ENCODE measurements at regions not wholly inside any gene's neighbourhood (a gene's known extent, or its start where the extent isn't known, plus 50 kb on each side); places are given as distances from the start of the nearest gene placed in this dataset.
A peak's percentile ranks its signal among the peaks of the same experiment; 100 is the strongest.
"Not testable (repeated sequence)": the region's sequence is repeated elsewhere in the genome, so short reads cannot be mapped to it uniquely, and the experiment has no call there.

- no peak for DNase-seq
- ATAC-seq (ENCODE audit: low read depth), result no peak
- POLR2A ChIA-PET, result no interaction called here
- peaks cover 29% of the 10 kb centered on the region for H3K4me1 Mint-ChIP-seq
- H3K27ac Mint-ChIP-seq, result no peak overlapping the region
- H3K27me3 Mint-ChIP-seq, result peaks cover 62% of the 10 kb centered on the region
- H3K36me3 Mint-ChIP-seq, result no peaks in the 10 kb centered on the region
- peak overlapping the region; percentile 54 for H3K4me3 Mint-ChIP-seq
- peaks cover 5% of the 10 kb centered on the region for H3K9me3 Mint-ChIP-seq
Observed at GRCh38 chr14:56004323-56004722, 113.9 kb upstream of the PELI2 start.

GRCh38 chr14:56004786-56005185 is 113.4 kb upstream of the PELI2 start:
- POLR2A ChIA-PET, result no interaction called here
- Mint-ChIP-seq H3K36me3 (no peaks in the 10 kb centered on the region), H3K27ac (peak overlapping the region; percentile 63), H3K27me3 (peaks cover 63% of the 10 kb centered on the region), H3K4me1 (peaks cover 29% of the 10 kb centered on the region), H3K4me3 (peak overlapping the region; percentile 54), H3K9me3 (peaks cover 6% of the 10 kb centered on the region)
- peak; percentile 35 for DNase-seq
- ATAC-seq (ENCODE audit: low read depth), result peak; percentile 60

DNA sequence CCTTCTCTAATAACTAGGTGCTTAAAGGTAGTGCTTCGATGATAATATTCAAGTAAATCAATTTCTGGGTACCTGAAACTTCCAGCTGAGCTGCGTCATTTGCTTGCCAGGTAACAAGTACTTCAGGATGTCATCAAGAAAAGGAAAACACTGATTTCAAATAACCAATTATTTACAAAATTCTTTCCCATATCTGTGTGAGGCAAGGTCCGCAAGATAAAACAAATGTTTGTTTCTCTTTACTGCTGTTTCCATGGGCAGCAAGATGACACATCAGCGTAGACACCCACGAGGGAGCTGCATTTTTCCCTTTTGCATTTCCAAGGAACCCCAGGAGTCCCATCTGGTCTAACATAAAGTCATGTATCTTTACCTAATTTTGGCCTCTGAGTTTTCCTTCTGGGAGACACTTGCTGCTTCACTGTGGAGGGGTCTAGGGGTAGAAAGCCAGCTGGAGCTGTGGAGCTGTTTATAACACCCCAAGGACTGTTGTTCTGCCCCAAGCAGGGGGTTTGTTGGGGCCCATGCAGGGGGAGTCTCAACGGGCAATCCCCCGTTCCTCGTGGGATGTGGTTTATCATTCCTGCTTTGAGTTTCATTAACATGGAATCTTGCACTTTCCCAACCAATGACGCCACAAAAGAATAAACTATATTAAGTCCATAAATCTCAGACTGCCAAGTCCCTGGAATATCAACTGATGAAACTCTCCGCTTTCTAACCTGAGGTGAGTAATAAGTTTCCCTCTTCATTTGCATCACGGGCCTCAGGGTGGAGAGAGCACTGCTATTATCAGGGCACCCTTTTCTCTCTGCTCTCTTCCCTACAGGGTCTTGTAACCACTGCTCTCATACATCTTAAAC is 112.8 kb upstream of the PELI2 start:
- H3K36me3 Mint-ChIP-seq, result no peaks in the 10 kb centered on the region
- peak overlapping the region; percentile 63 for H3K27ac Mint-ChIP-seq
- ATAC-seq (ENCODE audit: low read depth) (no peak), DNase-seq (no peak)
- H3K4me1 Mint-ChIP-seq, result peaks cover 29% of the 10 kb centered on the region
- H3K4me3 Mint-ChIP-seq, result peak overlapping the region; percentile 54
- POLR2A ChIA-PET, result no interaction called here
- peaks cover 63% of the 10 kb centered on the region for H3K27me3 Mint-ChIP-seq
- peaks cover 6% of the 10 kb centered on the region for H3K9me3 Mint-ChIP-seq

GRCh38 chr14:56007491-56007890 is 110.7 kb upstream of the PELI2 start:
- ATAC-seq (ENCODE audit: low read depth); H3K9me3 Mint-ChIP-seq; POLR2A ChIA-PET; DNase-seq; H3K36me3 Mint-ChIP-seq; H3K4me3 Mint-ChIP-seq; H3K27ac Mint-ChIP-seq: not testable (repeated sequence)
- Mint-ChIP-seq H3K4me1 (peaks cover 28% of the 10 kb centered on the region), H3K27me3 (peaks cover 57% of the 10 kb centered on the region)

GRCh38 chr14:56008150-56008549 is 110.1 kb upstream of the PELI2 start:
- H3K4me1 Mint-ChIP-seq, result peaks cover 22% of the 10 kb centered on the region
- POLR2A ChIA-PET, result no interaction called here
- H3K4me3 Mint-ChIP-seq, result no peak overlapping the region
- ATAC-seq (ENCODE audit: low read depth), result no peak
- DNase-seq, result no peak
- H3K9me3 Mint-ChIP-seq, result peaks cover 3% of the 10 kb centered on the region
- H3K27me3 Mint-ChIP-seq, result peaks cover 57% of the 10 kb centered on the region
- no peak overlapping the region for H3K27ac Mint-ChIP-seq
- H3K36me3 Mint-ChIP-seq, result no peaks in the 10 kb centered on the region

- H3K9me3 Mint-ChIP-seq; POLR2A ChIA-PET; H3K36me3 Mint-ChIP-seq; H3K4me3 Mint-ChIP-seq; ATAC-seq (ENCODE audit: low read depth); DNase-seq; H3K27ac Mint-ChIP-seq: not testable (repeated sequence)
- peaks cover 18% of the 10 kb centered on the region for H3K4me1 Mint-ChIP-seq
- peaks cover 57% of the 10 kb centered on the region for H3K27me3 Mint-ChIP-seq
Observed at GRCh38 chr14:56008661-56009060, 109.5 kb upstream of the PELI2 start.

GRCh38 chr14:56023661-56024081 is 94.5 kb upstream of the PELI2 start:
- Mint-ChIP-seq H3K36me3 (no peaks in the 10 kb centered on the region), H3K27me3 (peaks cover 13% of the 10 kb centered on the region), H3K4me1 (no peaks in the 10 kb centered on the region), H3K27ac (no peak overlapping the region), H3K9me3 (no peaks in the 10 kb centered on the region), H3K4me3 (no peak overlapping the region)
- POLR2A ChIA-PET, result no interaction called here
- DNase-seq (no peak), ATAC-seq (ENCODE audit: low read depth) (no peak)

- H3K27me3 Mint-ChIP-seq, result peaks cover 20% of the 10 kb centered on the region
- H3K4me1 Mint-ChIP-seq, result no peaks in the 10 kb centered on the region
- POLR2A ChIA-PET, result no interaction called here
- no peak overlapping the region for H3K27ac Mint-ChIP-seq
- DNase-seq (no peak), ATAC-seq (ENCODE audit: low read depth) (no peak)
- H3K36me3 Mint-ChIP-seq, result no peaks in the 10 kb centered on the region
- H3K9me3 Mint-ChIP-seq, result no peaks in the 10 kb centered on the region
- no peak overlapping the region for H3K4me3 Mint-ChIP-seq
Observed at GRCh38 chr14:56025191-56025590, 93.0 kb upstream of the PELI2 start.

DNA sequence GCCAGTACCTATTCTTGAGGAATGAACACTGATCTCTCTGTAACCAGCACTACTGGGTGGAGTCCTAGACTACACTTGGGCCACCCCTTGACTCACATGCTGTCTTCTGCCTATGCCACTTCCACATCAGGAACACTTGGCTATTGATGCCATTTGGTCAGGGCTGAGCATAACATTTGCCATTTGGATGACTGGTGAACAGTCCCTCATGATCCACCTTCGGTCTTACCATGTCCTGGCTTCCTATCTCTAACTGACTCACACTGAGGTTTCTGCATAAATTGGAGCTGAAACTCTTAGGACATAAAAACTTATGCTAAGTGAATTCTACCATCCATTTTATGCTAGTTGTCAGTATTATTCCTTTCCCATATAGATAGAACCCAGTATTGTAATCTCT is 91.7 kb upstream of the PELI2 start:
- DNase-seq, result no peak
- no peaks in the 10 kb centered on the region for H3K9me3 Mint-ChIP-seq
- no peak overlapping the region for H3K27ac Mint-ChIP-seq
- ATAC-seq (ENCODE audit: low read depth), result no peak
- no peaks in the 10 kb centered on the region for H3K36me3 Mint-ChIP-seq
- H3K27me3 Mint-ChIP-seq, result peaks cover 26% of the 10 kb centered on the region
- POLR2A ChIA-PET, result no interaction called here
- no peak overlapping the region for H3K4me3 Mint-ChIP-seq
- no peaks in the 10 kb centered on the region for H3K4me1 Mint-ChIP-seq

DNA sequence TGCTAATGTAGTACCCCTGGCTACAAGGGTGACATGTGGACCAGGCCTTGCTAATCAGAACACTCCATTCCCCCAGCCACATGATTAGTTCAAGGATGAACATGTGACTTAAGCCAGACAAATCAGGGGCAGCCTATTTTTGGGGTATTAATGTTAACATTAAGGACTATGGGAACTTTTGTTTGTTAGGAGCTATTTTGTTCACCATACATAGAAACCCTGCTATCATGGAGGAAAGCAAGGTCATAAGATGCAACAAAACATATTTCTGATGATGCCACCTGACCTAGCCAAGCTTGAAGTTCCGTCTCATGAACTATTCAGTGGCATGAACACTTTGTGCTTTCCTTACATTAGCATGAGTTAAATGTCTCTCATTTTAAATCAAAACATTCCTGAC is 90.8 kb upstream of the PELI2 start:
- Mint-ChIP-seq H3K9me3 (no peaks in the 10 kb centered on the region), H3K27me3 (peaks cover 33% of the 10 kb centered on the region), H3K4me3 (no peak overlapping the region), H3K36me3 (no peaks in the 10 kb centered on the region), H3K4me1 (no peaks in the 10 kb centered on the region), H3K27ac (no peak overlapping the region)
- POLR2A ChIA-PET, result no interaction called here
- ATAC-seq (ENCODE audit: low read depth), result no peak
- no peak for DNase-seq

GRCh38 chr14:56027916-56028712 is 90.1 kb upstream of the PELI2 start:
- H3K4me3 Mint-ChIP-seq, result no peak overlapping the region
- no peak overlapping the region for H3K27ac Mint-ChIP-seq
- DNase-seq (no peak), ATAC-seq (ENCODE audit: low read depth) (no peak)
- H3K27me3 Mint-ChIP-seq, result peaks cover 33% of the 10 kb centered on the region
- H3K9me3 Mint-ChIP-seq, result no peaks in the 10 kb centered on the region
- H3K36me3 Mint-ChIP-seq, result no peaks in the 10 kb centered on the region
- POLR2A ChIA-PET, result no interaction called here
- no peaks in the 10 kb centered on the region for H3K4me1 Mint-ChIP-seq

DNA sequence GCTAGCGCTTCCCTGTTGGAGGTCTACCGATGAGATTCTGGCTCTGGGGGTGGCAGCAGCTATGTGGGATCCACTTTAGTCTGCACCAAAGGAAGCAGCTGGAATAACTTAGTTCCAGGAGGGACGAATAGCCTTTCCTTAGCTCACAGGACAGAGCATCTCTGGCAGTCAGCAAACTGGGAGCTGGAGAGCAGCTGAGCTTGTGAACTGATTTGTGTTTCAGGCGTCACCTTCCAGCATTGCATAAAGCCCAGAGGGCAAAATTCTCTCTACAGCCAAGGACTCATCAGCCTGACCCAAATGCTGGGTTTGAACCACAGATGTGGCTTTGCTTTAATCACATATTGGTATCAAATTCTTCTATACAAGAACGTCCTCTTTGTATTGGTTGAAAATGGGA is 81.9 kb upstream of the PELI2 start:
- H3K27ac Mint-ChIP-seq, result no peak overlapping the region
- no peak for ATAC-seq (ENCODE audit: low read depth)
- POLR2A ChIA-PET, result no interaction called here
- peaks cover 31% of the 10 kb centered on the region for H3K27me3 Mint-ChIP-seq
- no peak overlapping the region for H3K4me3 Mint-ChIP-seq
- H3K36me3 Mint-ChIP-seq, result no peaks in the 10 kb centered on the region
- H3K9me3 Mint-ChIP-seq, result no peaks in the 10 kb centered on the region
- no peak for DNase-seq
- H3K4me1 Mint-ChIP-seq, result no peaks in the 10 kb centered on the region

DNA sequence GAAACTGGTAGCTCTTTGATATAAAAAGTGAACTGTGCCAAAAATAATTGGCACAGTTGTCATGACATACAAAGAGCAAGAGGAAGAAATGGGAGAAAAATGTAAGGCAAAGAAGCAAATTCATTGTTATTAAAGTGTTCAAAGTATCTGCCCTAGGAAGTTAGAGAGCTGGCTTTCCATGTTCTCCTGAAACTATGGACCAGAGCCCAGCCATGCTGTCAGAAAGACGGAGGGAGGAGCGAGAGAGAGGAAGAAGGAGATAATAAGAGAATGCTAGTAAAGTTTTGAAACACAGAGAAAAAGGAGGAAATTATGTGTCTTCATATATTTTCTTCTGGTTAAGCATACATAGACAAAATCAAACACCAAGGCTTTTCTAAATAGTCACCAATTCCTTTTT is 78.1 kb upstream of the PELI2 start:
- H3K4me1 Mint-ChIP-seq, result no peaks in the 10 kb centered on the region
- peaks cover 32% of the 10 kb centered on the region for H3K27me3 Mint-ChIP-seq
- H3K36me3 Mint-ChIP-seq, result no peaks in the 10 kb centered on the region
- ATAC-seq (ENCODE audit: low read depth) (no peak), DNase-seq (no peak)
- no peak overlapping the region for H3K4me3 Mint-ChIP-seq
- H3K27ac Mint-ChIP-seq, result no peak overlapping the region
- POLR2A ChIA-PET, result no interaction called here
- H3K9me3 Mint-ChIP-seq, result no peaks in the 10 kb centered on the region

DNA sequence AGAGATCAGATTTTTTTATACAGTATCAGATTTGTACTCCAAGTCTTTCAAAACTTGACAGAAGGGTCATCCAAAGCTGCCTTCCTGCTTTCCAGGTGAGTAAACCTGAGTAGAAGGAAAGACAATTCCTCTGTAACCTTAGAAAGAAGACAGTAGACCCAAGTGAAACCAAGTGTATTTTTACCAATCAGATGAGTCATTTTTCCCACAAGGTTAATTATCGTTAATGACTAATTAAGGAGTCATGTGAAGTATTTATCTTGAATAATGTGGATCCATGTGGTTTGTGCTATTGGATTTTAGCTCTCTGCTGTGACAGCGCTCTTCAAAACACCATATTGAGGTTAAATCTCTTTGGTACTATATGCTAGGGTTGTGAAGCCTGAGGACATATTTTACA is 74.0 kb upstream of the PELI2 start:
- Mint-ChIP-seq H3K9me3 (no peaks in the 10 kb centered on the region), H3K4me1 (no peaks in the 10 kb centered on the region), H3K27ac (no peak overlapping the region), H3K27me3 (peaks cover 18% of the 10 kb centered on the region), H3K36me3 (no peaks in the 10 kb centered on the region), H3K4me3 (no peak overlapping the region)
- POLR2A ChIA-PET, result no interaction called here
- no peak for ATAC-seq (ENCODE audit: low read depth)
- no peak for DNase-seq
